GM18909 (cell line): ENCODE measurements at regions not wholly inside any gene's neighbourhood (a gene's known extent, or its start where the extent isn't known, plus 50 kb on each side); places are given as distances from the start of the nearest gene placed in this dataset.
"Not testable (repeated sequence)": the region's sequence is repeated elsewhere in the genome, so short reads cannot be mapped to it uniquely, and the experiment has no call there.

Experiments
- ATAC-seq: cut with Tn5 transposase; IDR thresholded peaks from one replicate; pipeline ENCODE4 v1.9.1; 2021; ENCODE audit warnings: mild to moderate bottlenecking; ENCODE audit not compliant: unreplicated experiment, poor library complexity

GRCh38 chr7:159211540-159212182, 67.0 kb upstream of the VIPR2 start:
- no peak for ATAC-seq

GRCh38 chr7:159210581-159211235, 66.0 kb upstream of the VIPR2 start:
- ATAC-seq = no peak

GRCh38 chr7:159209429-159209828, 64.8 kb upstream of the VIPR2 start:
- no peak for ATAC-seq

GRCh38 chr7:159207951-159208350, 63.3 kb upstream of the VIPR2 start:
- ATAC-seq = no peak

- ATAC-seq = no peak
Measured at GRCh38 chr7:159207393-159207792, 62.7 kb upstream of the VIPR2 start.

GRCh38 chr7:159205833-159206232, 61.2 kb upstream of the VIPR2 start:
- ATAC-seq = no peak

GRCh38 chr7:159204664-159205063, 60.0 kb upstream of the VIPR2 start:
- ATAC-seq = no peak

- ATAC-seq = not testable (repeated sequence)
Measured at GRCh38 chr7:159203253-159203652, 58.6 kb upstream of the VIPR2 start.

- no peak for ATAC-seq
Measured at GRCh38 chr7:159201722-159202330, 57.2 kb upstream of the VIPR2 start.

- ATAC-seq = no peak
Measured at GRCh38 chr7:159200421-159200820, 55.8 kb upstream of the VIPR2 start.

GRCh38 chr7:159198016-159198724, 53.5 kb upstream of the VIPR2 start:
- ATAC-seq = no peak

GRCh38 chr7:159197066-159197975, 52.7 kb upstream of the VIPR2 start:
- ATAC-seq = peak; percentile 56

GRCh38 chr7:159196584-159196983, 51.9 kb upstream of the VIPR2 start:
- no peak for ATAC-seq

- no peak for ATAC-seq
Measured at GRCh38 chr7:159195946-159196345, 51.3 kb upstream of the VIPR2 start.
